Stimulated activated CD4-positive, alpha-beta T cell treated with anti-CD3 and anti-CD28 coated beads, TNF-alpha, amount 100 ng/mL, for 24 hours (primary cell): ENCODE measurements at regions not wholly inside any gene's neighbourhood (a gene's known extent, or its start where the extent isn't known, plus 50 kb on each side); places are given as distances from the start of the nearest gene placed in this dataset.

Experiments used
- DNase-seq, 3 experiments: peaks; one replicate each; pipeline ENCODE4 v3.0.0-alpha.2; 2020; ENCODE audit warnings: low read depth in 3 of 3

DNA sequence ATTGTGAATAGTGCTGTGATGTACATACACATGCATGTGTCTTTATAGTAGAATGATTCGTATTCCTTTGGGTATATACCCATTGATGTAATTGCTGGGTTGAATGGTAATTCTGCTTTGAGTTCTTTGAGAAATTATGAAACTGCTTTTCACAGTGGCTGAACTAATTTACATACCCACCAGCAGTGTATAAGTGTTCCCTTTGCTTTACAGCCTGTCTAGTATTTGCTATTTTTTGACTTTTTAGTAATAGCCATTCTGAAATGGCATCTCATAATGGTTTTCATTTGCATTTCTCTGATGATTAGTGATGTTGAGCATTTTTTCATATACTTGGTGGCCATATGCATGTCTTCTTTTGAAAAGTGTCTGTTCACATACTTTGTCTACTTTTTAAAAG lies 54.5 kb upstream of the FAM78B start:
- no peak for DNase-seq

DNA sequence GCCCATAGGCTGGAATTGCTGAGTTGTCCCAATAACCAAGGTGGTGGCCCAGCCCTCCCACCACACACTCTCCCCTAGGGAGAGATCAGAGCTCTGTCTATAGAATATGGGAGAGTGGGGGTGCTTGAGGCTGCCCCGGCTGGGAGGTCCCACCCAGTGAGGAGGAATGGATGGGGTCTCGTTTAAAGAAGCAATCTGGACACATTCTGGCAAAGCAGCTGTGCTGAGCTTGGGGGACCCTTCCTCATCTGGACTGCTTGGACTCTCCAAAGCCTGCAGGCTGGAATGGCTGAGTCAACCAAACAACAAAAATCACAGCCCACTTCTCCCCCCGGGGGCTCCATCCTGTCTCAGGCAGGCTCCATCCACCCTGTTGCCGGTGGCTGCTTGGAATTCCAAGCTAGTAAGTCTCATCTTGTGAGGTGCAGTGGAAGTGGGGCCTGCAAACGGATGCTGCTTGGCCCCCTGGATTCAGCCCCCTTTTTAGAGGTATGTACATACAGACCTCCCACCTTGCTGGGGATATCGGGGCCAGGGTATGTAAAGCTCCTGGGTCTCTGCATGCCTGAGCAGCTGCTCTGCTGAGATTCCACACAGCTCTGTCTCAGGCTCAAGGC lies 67.1 kb upstream of the FAM78B start:
- DNase-seq, result no peak

DNA sequence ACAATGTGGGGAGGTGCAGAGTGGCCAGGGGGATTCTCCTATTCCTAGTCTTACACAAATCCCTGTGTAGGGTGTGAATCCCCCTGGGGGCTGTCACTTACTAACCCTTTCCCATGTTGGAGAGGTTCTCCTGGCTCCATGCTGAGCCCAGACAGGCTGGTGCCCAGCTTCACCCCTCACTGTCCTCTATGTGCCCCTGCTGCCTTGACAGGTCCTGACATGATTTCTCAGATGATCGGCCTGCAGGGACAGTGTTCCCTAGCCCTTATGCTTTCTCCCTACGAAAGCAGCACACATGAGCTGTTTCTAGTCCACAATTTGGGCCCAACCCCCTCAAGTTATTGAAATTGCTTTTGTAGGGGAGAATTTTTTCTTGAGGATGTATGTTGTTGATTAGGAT lies 68.9 kb upstream of the FAM78B start:
- no peak for DNase-seq

DNA sequence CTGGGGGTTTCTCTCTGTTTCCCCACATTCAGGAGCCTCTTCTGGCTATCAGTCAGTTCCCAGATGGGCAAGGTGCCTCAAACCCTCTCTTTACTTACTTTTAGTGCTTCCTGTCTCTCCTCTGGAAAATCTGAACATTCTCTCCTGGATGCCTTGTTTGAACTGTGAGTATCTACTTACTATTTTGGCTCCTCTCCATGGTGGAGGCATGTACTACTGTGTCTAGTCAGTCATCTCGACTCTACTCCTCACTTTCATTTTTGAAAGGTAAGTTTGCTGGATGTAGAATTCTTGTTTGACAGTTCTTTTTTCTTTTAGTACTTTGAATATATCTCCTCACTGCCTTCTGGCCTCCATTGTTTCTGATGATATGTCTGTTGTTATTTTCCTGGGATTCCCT lies 70.9 kb upstream of the FAM78B start:
- no peak for DNase-seq

DNA sequence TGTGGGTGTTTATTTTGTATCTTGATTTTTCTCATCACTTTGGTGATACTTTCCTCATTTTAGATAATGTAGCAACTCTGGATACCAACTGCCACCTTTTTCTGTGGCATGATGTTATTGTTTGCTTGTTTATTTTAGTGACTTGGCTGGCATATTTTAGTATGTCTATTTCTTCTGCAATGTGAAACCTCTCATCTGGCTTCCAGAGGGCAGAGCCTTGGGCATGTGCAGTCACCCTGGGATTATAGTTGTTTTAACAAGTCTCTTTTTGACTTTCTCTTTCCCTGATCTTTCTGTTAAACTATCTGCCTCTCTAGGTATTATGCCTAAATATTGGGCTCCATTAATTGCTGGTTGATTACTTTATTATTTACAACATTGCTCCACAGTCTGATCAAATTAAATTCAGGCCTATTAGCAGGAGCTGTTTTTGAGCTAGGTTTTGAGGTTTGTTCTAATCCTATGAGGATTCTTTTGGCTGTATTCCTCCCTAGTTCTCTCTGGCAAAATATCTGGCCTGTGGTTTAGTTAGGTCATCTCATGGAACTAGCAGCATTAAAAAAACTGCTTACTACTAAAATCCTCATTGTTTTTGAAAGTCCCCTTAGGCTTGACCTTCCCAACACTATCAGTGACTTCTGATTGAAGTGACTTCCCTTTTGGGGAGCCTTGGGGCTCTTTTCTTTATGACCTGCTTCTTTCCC lies 86.4 kb upstream of the FAM78B start:
- no peak for DNase-seq

DNA sequence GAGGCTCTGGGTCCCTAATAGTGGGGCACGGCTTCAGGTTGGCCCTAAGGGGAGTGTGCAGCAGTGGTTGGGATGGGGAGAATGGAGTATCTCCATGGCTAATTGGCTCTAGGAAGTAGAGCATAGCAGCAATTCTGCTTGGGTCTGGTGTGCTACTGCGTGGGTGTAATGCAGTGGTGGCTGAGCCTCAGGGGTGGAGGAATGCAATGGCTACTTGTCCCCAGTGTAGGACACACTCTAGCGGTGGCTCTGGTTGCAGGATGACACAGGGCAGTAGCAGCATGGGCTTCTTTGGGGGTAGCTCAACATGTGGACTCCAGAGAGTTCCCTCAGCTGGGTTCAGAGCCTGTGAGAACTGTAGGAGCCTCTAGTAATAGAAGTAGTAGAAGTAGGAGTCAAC lies 91.2 kb upstream of the FAM78B start:
- DNase-seq, result no peak

DNA sequence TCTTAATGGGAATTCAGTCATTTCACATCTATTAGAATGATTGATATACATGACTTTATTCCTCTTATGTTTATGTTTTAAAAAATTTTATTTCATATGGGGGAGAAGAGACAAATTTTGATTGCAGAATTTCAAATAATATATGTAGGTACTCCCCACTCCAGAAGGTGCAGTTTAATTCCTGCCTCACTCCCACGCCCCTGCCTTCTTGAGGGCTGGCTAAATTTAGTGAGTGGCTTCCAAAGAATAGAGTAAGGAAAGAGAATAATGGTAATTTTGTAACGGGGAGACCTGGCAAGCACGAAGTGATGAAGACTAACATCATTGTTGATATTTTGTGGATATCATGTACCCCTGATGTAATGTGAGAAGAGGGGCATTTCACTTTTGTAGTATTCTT lies 94.7 kb upstream of the FAM78B start:
- no peak for DNase-seq

DNA sequence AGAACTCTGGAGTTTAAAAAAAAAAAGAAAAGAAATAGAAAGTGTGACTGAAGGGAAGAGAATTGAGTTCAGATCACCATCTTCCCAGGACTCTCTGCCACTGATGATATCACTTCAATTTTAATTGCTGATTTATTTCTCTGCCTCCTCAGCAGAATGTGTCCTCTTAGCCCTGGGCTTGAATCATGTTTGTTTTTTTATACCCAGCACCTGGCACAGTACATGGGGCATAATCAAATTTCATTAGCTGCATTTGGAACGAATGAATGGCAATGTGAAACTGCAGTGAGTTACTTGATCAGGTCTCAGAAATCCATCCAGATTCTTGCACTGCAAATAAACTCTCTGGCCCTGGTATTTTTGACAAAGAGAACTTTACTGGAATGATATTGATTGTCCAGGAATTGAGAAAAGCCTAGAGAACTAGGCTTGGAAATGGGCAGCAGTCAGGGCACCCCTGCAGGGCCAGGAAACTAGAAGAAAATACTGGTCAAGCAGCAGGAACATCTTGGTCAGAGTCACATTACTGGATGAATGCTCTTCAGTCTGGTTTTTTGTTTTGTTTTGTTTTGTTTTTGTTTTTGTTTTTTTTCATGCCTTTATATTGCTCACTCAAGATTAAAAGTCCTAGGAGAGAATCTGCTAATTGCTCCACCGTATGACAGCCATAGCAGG lies 103.8 kb upstream of the FAM78B start:
- DNase-seq, result no peak

DNA sequence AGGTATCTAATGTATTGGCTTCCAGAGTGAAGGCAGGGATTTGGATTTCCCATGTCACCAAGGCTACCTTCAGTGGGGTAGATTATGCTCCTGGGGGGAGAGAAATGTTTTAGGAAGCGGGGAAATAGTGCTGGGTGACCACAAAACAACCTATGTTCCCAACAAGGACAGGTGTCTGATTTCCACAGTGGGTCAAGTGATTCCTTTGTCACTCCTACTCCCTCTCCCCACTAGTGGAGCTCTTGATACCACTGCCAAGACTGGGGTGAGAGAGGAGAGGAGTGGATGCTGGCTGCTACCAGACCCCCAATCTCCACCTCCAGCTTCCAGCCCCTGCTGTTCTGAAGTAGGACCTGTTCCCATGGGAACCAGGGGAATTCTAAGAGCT lies 104.3 kb upstream of the FAM78B start:
- DNase-seq, result no peak

DNA sequence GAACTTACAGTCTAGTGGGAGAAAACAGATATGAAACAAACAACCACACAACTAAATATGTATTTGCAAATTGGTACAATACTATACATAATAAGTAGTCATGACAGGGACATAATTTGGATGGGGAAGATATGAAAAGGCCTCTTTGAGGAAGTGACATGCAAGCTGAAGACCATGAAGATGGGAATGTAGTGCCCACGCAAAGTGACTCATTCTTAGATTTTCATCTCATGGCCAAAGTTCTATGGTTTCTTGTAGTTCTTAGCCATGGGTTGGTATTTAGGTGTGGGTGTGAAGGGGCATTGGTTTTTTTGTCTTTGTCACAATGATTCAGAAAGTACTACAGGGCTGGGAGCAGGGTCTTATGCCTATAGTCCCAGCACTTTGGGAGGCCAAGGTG lies 105.4 kb upstream of the FAM78B start:
- DNase-seq, result no peak

DNA sequence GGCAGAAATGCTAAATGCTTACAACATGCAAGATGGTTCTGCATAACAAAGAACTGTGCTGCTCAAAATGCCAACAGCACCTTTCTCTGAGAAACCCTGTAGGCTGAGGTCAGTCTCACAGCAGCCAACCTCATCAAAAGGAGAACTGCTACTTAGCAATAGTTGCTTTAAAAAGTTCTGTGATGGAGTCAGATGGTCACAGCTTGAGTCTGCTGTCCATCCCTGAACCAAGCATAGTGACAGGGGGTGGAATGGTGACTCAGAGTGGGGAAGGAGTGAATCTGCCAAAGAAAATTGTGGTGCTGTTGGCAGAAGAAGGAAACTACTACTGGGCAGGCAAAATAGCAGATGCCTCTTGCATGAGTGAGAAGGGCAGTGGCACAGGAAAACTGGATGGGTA lies 106.0 kb upstream of the FAM78B start:
- DNase-seq, result no peak

DNA sequence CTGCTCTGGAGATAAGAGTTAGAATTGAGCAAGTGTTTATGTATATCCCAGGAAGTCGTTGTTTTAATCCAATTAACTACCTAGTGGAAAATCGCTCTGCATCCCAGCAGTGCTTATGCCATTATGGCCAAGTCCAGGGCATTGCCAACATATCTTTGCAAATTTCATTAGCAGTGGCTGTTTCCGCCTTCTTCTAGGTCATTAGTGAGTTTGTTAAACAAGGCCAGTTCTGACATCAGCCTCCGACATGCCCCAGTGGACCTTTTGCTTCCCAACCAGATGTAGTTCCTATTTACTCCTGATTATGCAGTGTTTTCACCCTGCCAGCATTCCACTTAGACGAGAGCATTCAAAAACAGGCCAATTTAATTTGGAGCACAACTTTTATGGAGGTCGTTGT lies 106.8 kb upstream of the FAM78B start:
- no peak for DNase-seq

DNA sequence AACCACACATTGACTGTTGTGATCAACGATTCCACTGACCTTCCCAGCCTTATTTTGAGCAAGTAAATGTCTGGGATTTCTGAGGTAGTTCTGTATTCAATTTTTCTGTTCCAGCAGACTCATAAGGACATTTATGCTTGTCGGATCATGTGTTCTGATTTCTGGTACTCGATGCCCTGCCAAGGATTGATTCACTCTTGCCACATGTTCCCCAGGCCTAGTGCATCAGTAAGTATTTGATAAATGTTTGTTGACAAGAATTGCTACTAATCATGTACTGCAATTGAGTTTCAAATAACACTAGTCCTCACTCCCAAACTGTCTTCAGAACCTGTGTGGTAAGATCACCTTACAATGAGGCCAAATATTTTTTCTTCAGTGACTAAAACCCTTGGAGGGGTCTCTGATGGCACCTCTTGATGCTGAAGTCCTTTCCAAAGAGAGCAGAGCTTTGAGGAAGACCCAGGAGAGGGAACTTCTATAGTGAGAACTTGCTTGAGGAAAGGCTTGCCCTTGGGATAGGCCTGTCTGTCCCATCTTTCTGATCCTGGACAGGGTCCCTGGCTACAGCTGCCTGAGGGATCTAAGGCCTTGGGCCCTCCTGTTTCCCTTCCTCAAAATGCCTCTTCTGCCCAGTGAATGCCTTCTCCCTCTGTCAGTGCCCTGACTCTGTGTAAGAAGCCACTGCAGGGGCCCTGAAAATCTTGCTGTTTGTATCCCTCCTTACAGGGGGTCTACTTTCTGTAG lies 115.8 kb upstream of the FAM78B start:
- no peak for DNase-seq

DNA sequence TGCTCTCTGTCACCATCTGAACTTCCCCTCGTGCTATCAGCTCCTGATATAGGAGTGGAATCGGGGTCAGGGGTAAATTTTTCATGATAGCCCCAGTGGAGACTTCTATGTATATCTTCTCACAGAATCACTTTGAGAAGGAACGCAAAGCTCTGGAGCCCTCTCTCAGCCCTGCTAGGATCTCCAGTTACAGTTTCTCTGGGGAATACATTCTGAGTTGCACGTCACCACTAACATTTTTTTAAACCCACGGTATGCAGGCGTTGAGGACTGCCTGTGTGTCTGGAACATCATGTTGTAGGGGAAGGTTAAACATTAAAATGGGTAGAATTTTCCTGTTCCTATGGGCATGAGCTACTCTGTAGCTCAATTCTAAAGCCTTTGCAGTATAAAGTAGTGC lies 116.4 kb upstream of the FAM78B start:
- no peak for DNase-seq

DNA sequence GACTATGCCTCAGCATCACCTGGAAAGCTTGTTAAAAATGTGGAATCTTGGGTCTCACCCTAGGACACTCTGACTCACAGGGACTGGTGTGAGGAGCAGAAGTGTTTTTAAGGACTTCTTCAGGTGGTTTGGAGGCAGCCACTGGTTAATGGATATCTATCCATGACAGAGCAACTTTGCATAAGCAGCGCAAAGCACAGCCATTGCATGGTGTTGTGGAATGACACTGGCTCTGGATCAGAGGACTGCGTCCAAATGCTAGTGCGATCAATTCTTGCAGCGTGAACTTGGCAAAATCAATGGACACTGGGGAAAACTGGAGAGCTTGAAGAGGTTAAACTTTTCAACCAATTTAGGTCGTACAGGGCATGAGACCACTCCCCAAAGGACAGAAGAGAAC lies 116.8 kb upstream of the FAM78B start:
- DNase-seq, result no peak

DNA sequence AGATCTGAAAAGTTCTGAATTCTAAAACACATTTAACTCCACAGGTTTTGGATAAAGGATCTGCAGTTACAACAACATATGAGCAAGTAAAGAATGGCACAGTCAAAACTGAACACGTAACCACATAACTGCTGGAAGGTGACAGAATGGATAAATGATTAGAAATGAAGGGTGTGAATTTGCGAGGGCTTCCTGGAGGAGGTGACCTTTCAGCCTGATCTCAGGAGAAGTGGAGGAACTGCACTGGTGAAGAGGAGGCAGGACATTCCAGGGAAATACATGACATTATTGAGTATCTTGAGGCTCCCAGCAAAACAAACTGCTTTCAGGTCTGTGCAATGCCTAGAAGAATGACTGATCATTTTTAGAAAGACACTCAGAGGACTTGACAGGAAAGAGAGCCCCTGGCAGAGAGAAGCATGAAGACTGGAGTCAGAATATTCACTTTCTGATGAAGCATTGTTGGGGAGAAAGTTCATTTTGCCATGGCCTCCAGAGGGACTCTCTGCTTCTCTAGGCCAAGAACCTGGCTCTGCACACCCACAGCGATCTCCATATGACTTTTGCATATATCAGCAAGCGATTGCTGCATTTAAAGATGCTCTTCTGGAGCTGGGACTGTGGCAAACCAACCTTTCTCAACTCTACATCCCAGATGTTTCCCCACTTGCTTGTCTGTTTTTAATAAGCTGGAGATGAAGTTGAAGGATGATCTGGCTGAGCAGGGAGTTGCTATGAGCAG lies 122.7 kb upstream of the FAM78B start:
- DNase-seq, result no peak

DNA sequence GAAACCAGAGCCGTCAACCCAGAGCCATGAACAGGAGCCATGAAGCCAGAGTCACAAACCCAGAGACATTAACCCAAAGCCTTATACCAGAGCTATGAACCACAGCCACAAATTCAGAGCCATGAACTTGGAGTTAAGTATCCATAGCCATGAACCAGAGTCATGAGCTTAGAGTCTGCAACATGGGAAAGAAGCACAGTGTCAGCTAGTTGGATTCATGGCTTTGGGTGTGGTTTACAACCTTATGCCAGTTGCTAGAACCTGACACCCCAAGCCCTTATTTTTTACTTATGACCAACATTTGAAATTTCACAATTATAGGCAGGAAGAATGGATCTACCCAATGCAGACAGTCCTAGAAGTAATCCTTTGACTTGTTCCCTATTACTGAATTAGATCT lies 128.9 kb upstream of the FAM78B start:
- DNase-seq, result no peak

DNA sequence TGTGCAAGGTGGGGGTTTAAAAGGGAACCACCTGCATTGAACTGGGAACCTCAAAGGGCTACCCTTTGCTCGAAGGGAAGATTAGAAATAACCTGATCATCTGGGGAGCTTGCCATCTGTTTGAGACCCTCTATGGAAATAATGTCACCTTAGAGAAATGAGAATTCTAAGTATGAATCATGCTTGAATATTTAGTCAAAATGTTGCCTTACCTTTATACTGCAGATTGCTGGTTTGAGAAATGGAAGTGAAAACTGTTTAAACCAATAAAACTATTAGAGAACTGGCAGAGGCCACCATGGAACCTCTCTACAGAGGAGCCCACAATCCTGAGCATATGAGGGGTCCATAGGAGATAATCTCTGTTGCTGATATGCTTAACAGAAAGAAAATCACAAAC lies 131.2 kb upstream of the FAM78B start:
- no peak for DNase-seq

DNA sequence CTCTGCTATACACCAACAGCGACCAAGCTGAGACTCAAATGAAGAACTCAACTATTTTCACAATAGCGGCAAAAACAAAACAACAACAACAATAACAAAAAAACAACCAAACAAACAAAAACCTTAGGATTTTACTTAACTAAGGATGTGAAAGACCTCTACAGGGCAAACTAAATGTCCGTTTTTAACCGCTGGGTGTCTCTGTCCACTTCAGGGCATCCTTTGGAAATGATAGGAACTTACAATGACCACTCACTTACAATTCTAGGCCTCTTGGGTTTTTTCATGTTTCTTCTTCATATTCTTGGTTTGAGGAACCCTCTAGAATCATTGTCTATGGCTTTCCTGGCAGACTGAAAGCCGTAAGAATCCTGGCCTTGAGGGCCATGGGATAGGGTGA lies 134.0 kb upstream of the FAM78B start:
- no peak for DNase-seq

DNA sequence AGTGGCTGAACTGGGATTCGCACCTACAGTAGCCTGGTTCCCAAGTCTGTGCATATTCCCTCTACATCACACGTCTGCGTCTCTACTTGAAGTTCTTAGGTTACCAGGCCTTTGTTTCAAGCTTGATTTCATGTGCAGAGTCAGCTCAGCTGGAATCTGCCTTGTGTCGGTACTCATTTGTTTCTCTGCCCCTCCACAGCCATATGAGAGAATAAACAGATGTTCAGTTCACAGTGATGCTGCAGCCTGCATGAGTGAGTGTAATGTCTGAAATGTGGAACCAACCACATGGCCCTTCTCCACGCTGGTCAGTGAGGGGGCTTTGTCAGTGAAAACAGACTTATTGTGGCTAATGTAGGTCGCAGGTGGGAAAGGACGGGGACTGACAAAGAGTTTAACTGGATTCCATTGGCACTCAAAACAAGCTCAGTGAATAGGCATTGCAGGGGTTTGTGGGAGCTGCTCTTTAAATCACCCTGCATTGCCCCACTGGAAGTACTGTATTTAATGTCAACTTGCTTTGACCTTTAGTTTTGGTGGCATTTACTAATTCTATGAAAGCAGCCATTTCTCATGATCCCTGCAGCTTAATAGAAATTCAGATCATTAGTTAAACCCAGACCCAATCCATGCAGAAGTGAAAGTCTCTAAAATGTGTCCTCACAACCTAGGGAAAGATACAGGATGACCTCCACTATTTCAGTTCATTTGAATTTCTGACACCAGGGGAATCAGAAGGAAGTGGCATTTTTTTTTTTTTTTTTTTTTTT lies 136.4 kb upstream of the FAM78B start:
- DNase-seq, result no peak

DNA sequence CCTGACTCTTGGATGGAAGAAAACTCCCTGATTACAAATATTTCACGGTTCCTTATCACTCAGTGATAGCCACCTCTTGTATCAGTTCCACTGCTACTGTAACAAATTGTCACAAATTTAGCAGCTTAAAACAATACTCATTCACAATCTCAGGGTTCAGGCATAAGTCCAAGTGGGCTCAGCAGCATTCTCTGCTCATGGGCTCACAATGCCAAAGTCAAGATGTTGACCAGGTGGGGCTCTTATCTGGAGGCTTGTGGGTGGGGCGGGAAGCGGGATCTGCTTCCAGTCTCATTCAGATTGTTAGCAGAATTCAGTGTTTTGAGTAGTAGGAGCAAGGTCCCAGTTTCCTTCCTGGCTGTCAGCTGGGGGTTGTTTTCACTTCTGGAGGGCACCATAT lies 137.3 kb upstream of the FAM78B start:
- no peak for DNase-seq
